ENCODE measurements at regions not wholly inside any gene's neighbourhood (a gene's known extent, or its start where the extent isn't known, plus 50 kb on each side); places are given as distances from the start of the nearest gene placed in this dataset.

GRCh38 chr7:156456032-156456431, 184.5 kb upstream of the RNF32 start:
- DNase-seq: no peak

GRCh38 chr7:156450473-156450872, 190.1 kb upstream of the RNF32 start:
- DNase-seq: no peak

GRCh38 chr7:156448918-156449317, 191.7 kb upstream of the RNF32 start:
- DNase-seq: no peak

- no peak for DNase-seq
Observed at GRCh38 chr7:156446990-156447389, 193.6 kb upstream of the RNF32 start.

GRCh38 chr7:156445997-156446761, 194.4 kb upstream of the RNF32 start:
- no peak for DNase-seq

- no peak for DNase-seq
Observed at GRCh38 chr7:156442516-156442915, 198.1 kb upstream of the RNF32 start.

- DNase-seq: no peak
Observed at GRCh38 chr7:156440456-156440855, 200.1 kb upstream of the RNF32 start.

- no peak for DNase-seq
Observed at GRCh38 chr7:156438011-156438410, 202.6 kb upstream of the RNF32 start.

- no peak for DNase-seq
Observed at GRCh38 chr7:156437021-156437614, 203.5 kb upstream of the RNF32 start.

- no peak for DNase-seq
Observed at GRCh38 chr7:156435486-156436231, 204.9 kb upstream of the RNF32 start.

- no peak for DNase-seq
Observed at GRCh38 chr7:156434706-156435105, 205.9 kb upstream of the RNF32 start.

GRCh38 chr7:156432018-156432417, 208.6 kb upstream of the RNF32 start:
- DNase-seq: no peak

GRCh38 chr7:156430109-156430508, 210.5 kb upstream of the RNF32 start:
- DNase-seq: no peak

GRCh38 chr7:156429514-156429913, 211.1 kb upstream of the RNF32 start:
- no peak for DNase-seq

GRCh38 chr7:156423876-156424275, 216.7 kb upstream of the RNF32 start:
- no peak for DNase-seq

GRCh38 chr7:156420496-156420895, 220.1 kb upstream of the RNF32 start:
- no peak for DNase-seq

- no peak for DNase-seq
Observed at GRCh38 chr7:156419782-156420181, 220.8 kb upstream of the RNF32 start.

- no peak for DNase-seq
Observed at GRCh38 chr7:156402255-156402654, 238.3 kb upstream of the RNF32 start.

- DNase-seq: no peak
Observed at GRCh38 chr7:156401617-156402016, 239.0 kb upstream of the RNF32 start.

GRCh38 chr7:156400046-156400445, 240.5 kb upstream of the RNF32 start:
- no peak for DNase-seq

GRCh38 chr7:156397249-156397648, 243.3 kb upstream of the RNF32 start:
- no peak for DNase-seq

GRCh38 chr7:156389116-156389692, 251.4 kb upstream of the RNF32 start:
- DNase-seq: no peak

- peak; percentile 8 for DNase-seq
Observed at GRCh38 chr7:156386097-156386496, 254.5 kb upstream of the RNF32 start.

Data from muscle of arm (tissue), 1 donor.